GM23248 (cell line): ENCODE measurements at regions not wholly inside any gene's neighbourhood (a gene's known extent, or its start where the extent isn't known, plus 50 kb on each side); places are given as distances from the start of the nearest gene placed in this dataset.

Source experiments
- DNase-seq: peaks from one replicate; pipeline ENCODE4 v3.0.0-alpha.2; 2015
- H2AFZ ChIP-seq: fragments of 200-600 bp; sonication (generic); 2 replicates; pipeline ENCODE4 v1.6.1; 2016; ENCODE audit warnings: antibody characterized with exemption
- H3F3A ChIP-seq: fragments of 200-600 bp; sonication (generic); 2 replicates; pipeline ENCODE4 v1.6.1; 2016; ENCODE audit warnings: mild to moderate bottlenecking, antibody characterized with exemption, mixed run types; ENCODE audit not compliant: insufficient read depth
- H3K27ac ChIP-seq: fragments of 200-600 bp; sonication (generic); 2 replicates; pipeline ENCODE4 v1.5.1; 2016; ENCODE audit warnings: mild to moderate bottlenecking
- H3K27me3 ChIP-seq: fragments of 200-600 bp; sonication (generic); replicated peaks from 2 replicates; pipeline ENCODE4 v1.6.1; 2016; ENCODE audit warnings: mild to moderate bottlenecking; ENCODE audit not compliant: insufficient read depth
- H3K36me3 ChIP-seq: fragments of 200-600 bp; sonication (generic); 2 replicates; pipeline ENCODE4 v1.6.1; 2016; ENCODE audit warnings: low read depth, mild to moderate bottlenecking
- H3K4me1 ChIP-seq: fragments of 200-600 bp; sonication (generic); 2 replicates; pipeline ENCODE4 v1.6.1; 2016; ENCODE audit warnings: mild to moderate bottlenecking; ENCODE audit not compliant: insufficient read depth
- H3K4me2 ChIP-seq: fragments of 200-600 bp; sonication (generic); one replicate; pipeline ENCODE4 v1.6.1; 2016; ENCODE audit warnings: mild to moderate bottlenecking; ENCODE audit not compliant: unreplicated experiment
- H3K4me3 ChIP-seq: fragments of 200-600 bp; sonication (generic); 2 replicates; pipeline ENCODE4 v1.5.1; 2016; ENCODE audit warnings: mild to moderate bottlenecking
- H3K79me2 ChIP-seq: fragments of 200-600 bp; sonication (generic); 2 replicates; pipeline ENCODE4 v1.6.1; 2016; ENCODE audit warnings: mild to moderate bottlenecking; ENCODE audit not compliant: insufficient read depth
- H3K9ac ChIP-seq: fragments of 200-600 bp; sonication (generic); 2 replicates; pipeline ENCODE4 v1.6.1; 2016; ENCODE audit warnings: mild to moderate bottlenecking
- H3K9me2 ChIP-seq: fragments of 200-600 bp; sonication (generic); 2 replicates; pipeline ENCODE4 v1.6.1; 2016; ENCODE audit warnings: mixed run types, mild to moderate bottlenecking, moderate library complexity; ENCODE audit not compliant: insufficient read depth
- H3K9me3 ChIP-seq: fragments of 200-600 bp; sonication (generic); one replicate; pipeline ENCODE4 v1.6.1; 2017; ENCODE audit warnings: low read depth
- H4K20me1 ChIP-seq: fragments of 200-600 bp; sonication (generic); 2 replicates; pipeline ENCODE4 v1.6.0; 2016; ENCODE audit not compliant: insufficient read depth
- EZH2 ChIP-seq: fragments of 200-600 bp; sonication (generic); IDR thresholded peaks from 2 replicates; pipeline ENCODE4 v1.6.1; 2018; ENCODE audit warnings: antibody characterized with exemption, mild to moderate bottlenecking; ENCODE audit not compliant: insufficient read depth, poor library complexity, severe bottlenecking
- EZH2phosphoT487 ChIP-seq: fragments of 200-600 bp; sonication (generic); IDR thresholded peaks from 2 replicates; pipeline ENCODE4 v1.6.1; 2018; ENCODE audit warnings: antibody characterized with exemption, moderate library complexity, mild to moderate bottlenecking, low read depth; ENCODE audit not compliant: insufficient read depth
- WGBS, 2 experiments: methylation state at CpG; one replicate each; pipeline ENCODE4 v1.1.6; 2015 to 2017; ENCODE audit warnings: low lambda C conversion rate in 2 of 2, low coverage in 1 of 2; ENCODE audit errors: missing lambda C conversion rate in 2 of 2; 5-methylcytosine and 5-hydroxymethylcytosine counted together
- in situ Hi-C: fragments of 300-500 bp; cut with MboI; formaldehyde crosslinking; loops from 2 replicates; pipeline ENCODE4 v1.15.0; 2020

- Histone ChIP-seq H3K27me3 (no peaks in the 10 kb centered on the region), H3K4me3 (no peak overlapping the region), H3K4me2 (no peak overlapping the region), H3K36me3 (no peaks in the 10 kb centered on the region), H3K4me1 (peaks cover 29% of the 10 kb centered on the region), H4K20me1 (no peaks in the 10 kb centered on the region), H2AFZ (no peak overlapping the region), H3K79me2 (no peaks in the 10 kb centered on the region), H3K9me2 (peaks cover 5% of the 10 kb centered on the region; the same call in 1 of the 2 replicates), H3K9ac (no peak overlapping the region), H3F3A (peaks cover 25% of the 10 kb centered on the region), H3K27ac (no peak overlapping the region), H3K9me3 (no peaks in the 10 kb centered on the region)
- WGBS, 2 experiments: 95 to 98% methylated on average over 9 of the region's 9 CpGs
- TF ChIP-seq EZH2: no peak
- no peak for TF ChIP-seq EZH2phosphoT487
- in situ Hi-C loops: no loop called here
- peak; percentile 40 for DNase-seq
These were observed 220.2 kb upstream of the LRTM1 start for GRCh38 chr3:55147856-55148720.

- H3K27me3 ChIP-seq: no peaks in the 10 kb centered on the region
- no peaks in the 10 kb centered on the region for H4K20me1 ChIP-seq
- peaks cover 5% of the 10 kb centered on the region; the same call in 1 of the 2 replicates for H3K9me2 ChIP-seq
- in situ Hi-C loops: no loop called here
- no peaks in the 10 kb centered on the region for H3K36me3 ChIP-seq
- no peaks in the 10 kb centered on the region for H3K79me2 ChIP-seq
- DNase-seq: no peak
- TF ChIP-seq EZH2phosphoT487 (no peak), EZH2 (no peak)
- no peaks in the 10 kb centered on the region for H3K9me3 ChIP-seq
- no peak overlapping the region for H3K4me2 ChIP-seq
- WGBS, 2 experiments: 89 to 100% methylated on average over 3 of the region's 3 CpGs
- H3F3A ChIP-seq: peaks cover 27% of the 10 kb centered on the region
- H3K9ac ChIP-seq: no peak overlapping the region
- no peak overlapping the region for H2AFZ ChIP-seq
- no peak overlapping the region for H3K4me3 ChIP-seq
- peaks cover 29% of the 10 kb centered on the region for H3K4me1 ChIP-seq
- no peak overlapping the region for H3K27ac ChIP-seq
These were observed 219.5 kb upstream of the LRTM1 start for GRCh38 chr3:55147406-55147805.

DNA sequence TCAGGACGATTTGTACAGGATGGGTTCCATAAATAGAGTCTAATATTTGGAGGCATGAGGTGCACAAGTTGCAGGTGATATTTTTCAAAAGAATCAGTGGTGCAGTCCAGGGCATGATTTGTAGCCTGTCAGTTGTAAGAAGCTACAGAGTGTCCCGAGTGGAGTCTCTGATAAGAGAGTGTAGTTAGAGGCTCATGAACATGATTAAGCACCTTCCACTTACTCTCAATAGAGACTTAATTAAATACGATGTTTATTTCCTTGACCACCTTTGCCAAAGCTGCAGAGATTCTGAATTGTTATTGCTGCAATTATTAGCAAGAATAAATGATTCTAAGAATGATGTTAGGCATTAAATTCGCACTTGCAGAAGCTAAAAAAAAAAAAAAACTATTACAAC lies 218.4 kb upstream of the LRTM1 start:
- Histone ChIP-seq H3K4me1 (peaks cover 29% of the 10 kb centered on the region), H3F3A (peaks cover 27% of the 10 kb centered on the region), H3K79me2 (no peaks in the 10 kb centered on the region), H3K27ac (no peak overlapping the region), H3K4me2 (no peak overlapping the region), H3K36me3 (no peaks in the 10 kb centered on the region), H3K9me2 (peaks cover 5% of the 10 kb centered on the region; the same call in 1 of the 2 replicates), H3K9ac (no peak overlapping the region), H3K27me3 (no peaks in the 10 kb centered on the region), H3K9me3 (no peaks in the 10 kb centered on the region), H3K4me3 (no peak overlapping the region), H2AFZ (no peak overlapping the region), H4K20me1 (no peaks in the 10 kb centered on the region)
- no peak for TF ChIP-seq EZH2
- DNase-seq: no peak
- 90 to 92% methylated on average over 4 of the region's 4 CpGs for WGBS, 2 experiments
- in situ Hi-C loops: no loop called here

- in situ Hi-C loops: no loop called here
- WGBS, 2 experiments: 10 to 11% methylated on average over 7 of the region's 7 CpGs
- H3K27ac ChIP-seq: peak overlapping the region; percentile 81
- no peaks in the 10 kb centered on the region for H3K36me3 ChIP-seq
- 0 out of 2 replicates have a peak overlapping the region, but pooled peaks have one; percentile 4 for H3K4me3 ChIP-seq
- peaks cover 27% of the 10 kb centered on the region for H3F3A ChIP-seq
- no peaks in the 10 kb centered on the region for H3K79me2 ChIP-seq
- H4K20me1 ChIP-seq: no peaks in the 10 kb centered on the region
- TF ChIP-seq EZH2 (no peak), EZH2phosphoT487 (no peak)
- no peaks in the 10 kb centered on the region for H3K27me3 ChIP-seq
- peak overlapping the region; percentile 47 for H3K9ac ChIP-seq
- H2AFZ ChIP-seq: peak overlapping the region; percentile 24; the same call in 1 of the 2 replicates
- no peaks in the 10 kb centered on the region for H3K9me3 ChIP-seq
- H3K9me2 ChIP-seq: peaks cover 5% of the 10 kb centered on the region; the same call in 1 of the 2 replicates
- DNase-seq: peak; percentile 79
- H3K4me2 ChIP-seq: peak overlapping the region; percentile 68
- peaks cover 29% of the 10 kb centered on the region for H3K4me1 ChIP-seq
These were observed 216.3 kb upstream of the LRTM1 start for GRCh38 chr3:55144015-55144673.
